ENCODE measurements at regions not wholly inside any gene's neighbourhood (a gene's known extent, or its start where the extent isn't known, plus 50 kb on each side); places are given as distances from the start of the nearest gene placed in this dataset.

DNA sequence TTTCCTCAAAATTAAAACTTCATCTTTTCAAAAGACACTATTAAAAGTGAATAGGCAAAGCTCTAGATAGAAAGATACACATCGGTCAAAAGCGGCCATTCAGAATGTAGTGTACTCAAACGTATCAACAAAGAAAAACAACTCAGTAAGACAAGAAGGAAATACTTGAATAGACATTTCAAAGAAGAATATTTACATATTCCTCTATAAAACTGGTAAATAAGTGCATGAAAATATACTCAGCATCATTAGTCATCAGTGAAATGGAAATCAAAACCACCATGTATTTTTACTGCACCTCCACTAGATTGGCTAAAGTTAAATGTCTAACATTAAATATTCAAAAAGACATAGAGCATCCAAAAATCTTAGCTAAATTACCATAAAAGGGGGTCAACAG, 551.1 kb upstream of the SORCS1 start:
- no peaks in the 10 kb centered on the region for H3K9me3 ChIP-seq
- peaks cover 2% of the 10 kb centered on the region for H3K36me3 ChIP-seq
- no peaks in the 10 kb centered on the region for H3K27me3 ChIP-seq
- H3K4me1 ChIP-seq (ENCODE audit: control insufficient read depth in 1 of 2, insufficient read depth in 1 of 2, low read depth in 1 of 2, low read length in 1 of 2), result no peaks in the 10 kb centered on the region
- TF ChIP-seq, protein P1, sequence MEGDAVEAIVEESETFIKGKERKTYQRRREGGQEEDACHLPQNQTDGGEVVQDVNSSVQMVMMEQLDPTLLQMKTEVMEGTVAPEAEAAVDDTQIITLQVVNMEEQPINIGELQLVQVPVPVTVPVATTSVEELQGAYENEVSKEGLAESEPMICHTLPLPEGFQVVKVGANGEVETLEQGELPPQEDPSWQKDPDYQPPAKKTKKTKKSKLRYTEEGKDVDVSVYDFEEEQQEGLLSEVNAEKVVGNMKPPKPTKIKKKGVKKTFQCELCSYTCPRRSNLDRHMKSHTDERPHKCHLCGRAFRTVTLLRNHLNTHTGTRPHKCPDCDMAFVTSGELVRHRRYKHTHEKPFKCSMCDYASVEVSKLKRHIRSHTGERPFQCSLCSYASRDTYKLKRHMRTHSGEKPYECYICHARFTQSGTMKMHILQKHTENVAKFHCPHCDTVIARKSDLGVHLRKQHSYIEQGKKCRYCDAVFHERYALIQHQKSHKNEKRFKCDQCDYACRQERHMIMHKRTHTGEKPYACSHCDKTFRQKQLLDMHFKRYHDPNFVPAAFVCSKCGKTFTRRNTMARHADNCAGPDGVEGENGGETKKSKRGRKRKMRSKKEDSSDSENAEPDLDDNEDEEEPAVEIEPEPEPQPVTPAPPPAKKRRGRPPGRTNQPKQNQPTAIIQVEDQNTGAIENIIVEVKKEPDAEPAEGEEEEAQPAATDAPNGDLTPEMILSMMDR (IDR thresholded peaks at IDR 0.05), result no peak
- no peak overlapping the region for H3K27ac ChIP-seq
- H3K4me3 ChIP-seq (ENCODE audit: low read depth in 1 of 2, low read length in 1 of 2), result no peak overlapping the region

DNA sequence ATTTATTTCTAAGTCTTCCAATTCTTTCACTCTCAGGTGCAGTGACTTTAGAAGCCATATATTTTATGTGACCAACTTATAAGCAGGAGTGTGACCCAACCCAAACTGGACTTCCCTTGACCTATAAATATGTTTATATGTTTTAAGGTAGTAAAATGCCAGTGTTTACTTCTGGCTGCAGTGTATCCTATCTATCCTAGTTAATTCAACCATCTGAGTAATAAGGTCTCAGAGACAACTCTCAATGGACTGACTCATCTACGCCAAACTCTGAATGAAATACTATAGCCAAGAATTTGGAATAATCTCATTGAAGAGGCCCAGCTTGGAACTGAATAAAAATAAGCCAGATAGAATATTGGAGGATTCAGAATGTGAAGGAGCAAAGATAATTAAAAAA, 544.5 kb upstream of the SORCS1 start:
- H3K27ac ChIP-seq, result no peak overlapping the region
- peaks cover 8% of the 10 kb centered on the region for H3K36me3 ChIP-seq
- no peaks in the 10 kb centered on the region for H3K4me1 ChIP-seq (ENCODE audit: control insufficient read depth in 1 of 2, insufficient read depth in 1 of 2, low read depth in 1 of 2, low read length in 1 of 2)
- H3K4me3 ChIP-seq (ENCODE audit: low read depth in 1 of 2, low read length in 1 of 2), result no peak overlapping the region
- H3K27me3 ChIP-seq, result no peaks in the 10 kb centered on the region
- no peaks in the 10 kb centered on the region for H3K9me3 ChIP-seq
- TF ChIP-seq, protein P1 (IDR thresholded peaks at IDR 0.05), result no peak

GRCh38 chr10:107706096-107706725, 541.7 kb upstream of the SORCS1 start:
- Histone ChIP-seq H3K36me3 (peaks cover 6% of the 10 kb centered on the region), H3K4me3 (ENCODE audit: low read depth in 1 of 2, low read length in 1 of 2) (no peak overlapping the region), H3K27me3 (no peaks in the 10 kb centered on the region), H3K9me3 (no peaks in the 10 kb centered on the region), H3K4me1 (ENCODE audit: control insufficient read depth in 1 of 2, insufficient read depth in 1 of 2, low read depth in 1 of 2, low read length in 1 of 2) (no peaks in the 10 kb centered on the region), H3K27ac (no peak overlapping the region)
- TF ChIP-seq, protein P1 (IDR thresholded peaks at IDR 0.05), result no peak

- Histone ChIP-seq H3K9me3 (no peaks in the 10 kb centered on the region), H3K27me3 (no peaks in the 10 kb centered on the region)
These were observed 537.4 kb upstream of the SORCS1 start for GRCh38 chr10:107701943-107702342.

GRCh38 chr10:107692072-107692471, 527.6 kb upstream of the SORCS1 start:
- H3K36me3 ChIP-seq, result no peaks in the 10 kb centered on the region
- no peak overlapping the region for H3K27ac ChIP-seq
- H3K27me3 ChIP-seq, result no peaks in the 10 kb centered on the region
- no peaks in the 10 kb centered on the region for H3K9me3 ChIP-seq
- TF ChIP-seq, protein P1 (IDR thresholded peaks at IDR 0.05), result no peak
- H3K4me3 ChIP-seq (ENCODE audit: low read depth in 1 of 2, low read length in 1 of 2), result no peak overlapping the region
- H3K4me1 ChIP-seq (ENCODE audit: control insufficient read depth in 1 of 2, insufficient read depth in 1 of 2, low read depth in 1 of 2, low read length in 1 of 2), result peaks cover 33 to 46% of the 10 kb centered on the region in 2 experiments

More at GRCh38 chr10:107701943-107702342, 537.4 kb upstream of the SORCS1 start:
- Histone ChIP-seq H3K36me3 (peaks cover 6% of the 10 kb centered on the region), H3K27ac (no peak overlapping the region), H3K4me3 (ENCODE audit: low read depth in 1 of 2, low read length in 1 of 2) (no peak overlapping the region), H3K4me1 (ENCODE audit: control insufficient read depth in 1 of 2, insufficient read depth in 1 of 2, low read depth in 1 of 2, low read length in 1 of 2) (peaks cover 0 to under 1% of the 10 kb centered on the region in 2 experiments)
- TF ChIP-seq, protein P1 (IDR thresholded peaks at IDR 0.05), result no peak
